GM12891 (cell line): ENCODE measurements at regions not wholly inside any gene's neighbourhood (a gene's known extent, or its start where the extent isn't known, plus 50 kb on each side); places are given as distances from the start of the nearest gene placed in this dataset.
"Not testable (repeated sequence)": the region's sequence is repeated elsewhere in the genome, so short reads cannot be mapped to it uniquely, and the experiment has no call there.

Experiments used
- POLR2A ChIP-seq: IDR thresholded peaks from 2 replicates; pipeline ENCODE4 v1.6.1; 2011; ENCODE audit warnings: low read depth, low read length, control low read depth
- POLR2AphosphoS5 ChIP-seq: IDR thresholded peaks from 2 replicates; pipeline ENCODE4 v1.6.1; 2011; ENCODE audit warnings: low read depth, low read length, control low read depth
- POU2F2 ChIP-seq: IDR thresholded peaks from 2 replicates; pipeline ENCODE4 v1.6.1; 2011; ENCODE audit warnings: low read depth, mild to moderate bottlenecking, control low read depth, low read length, moderate library complexity
- SPI1 ChIP-seq: IDR thresholded peaks from 2 replicates; pipeline ENCODE4 v1.6.1; 2011; ENCODE audit warnings: low read depth, low read length, control low read depth
- TAF1 ChIP-seq: IDR thresholded peaks from 2 replicates; pipeline ENCODE4 v1.6.1; 2011; ENCODE audit warnings: low read depth, low read length, control low read depth

DNA sequence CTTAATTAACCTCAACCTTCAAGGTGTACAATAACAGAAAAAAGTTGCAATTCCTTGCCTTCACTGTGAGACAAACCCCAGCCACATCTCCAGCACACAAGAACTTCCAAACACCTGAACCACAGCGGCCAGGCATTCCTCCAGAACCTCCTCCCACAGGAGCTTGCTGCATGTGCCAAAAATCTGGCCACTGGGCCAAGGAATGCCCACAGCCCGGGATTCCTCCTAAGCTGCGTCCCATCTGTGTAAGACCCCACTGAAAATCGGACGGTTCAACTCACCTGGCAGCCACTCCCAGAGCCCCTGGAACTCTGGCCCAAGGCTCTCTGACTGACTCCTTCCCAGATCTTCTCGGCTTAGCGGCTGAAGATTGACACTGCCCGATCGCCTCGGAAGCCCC, 70.6 kb downstream of the MAD2L1 start:
- TF ChIP-seq POLR2A, POLR2AphosphoS5, SPI1, TAF1, POU2F2: not testable (repeated sequence)
